IMR-90 (cell line): ENCODE measurements at regions not wholly inside any gene's neighbourhood (a gene's known extent, or its start where the extent isn't known, plus 50 kb on each side); places are given as distances from the start of the nearest gene placed in this dataset.

Experiments used
- ATAC-seq: fragments of 200-7000 bp; cut with Tn5 transposase; 2 replicates; pipeline ENCODE4 v1.9.1; 2020; ENCODE audit warnings: low read depth, mild to moderate bottlenecking, moderate library complexity
- BruUV-seq: library from RNA; stranded (reverse); fragments of 400-500 nt; replicated peaks from 2 replicates; lab custom pipeline; 2021; lab: Mats Ljungman, UMichigan
- CTCF ChIA-PET: fragments of 300-600 bp; formaldehyde crosslinking; extraction: SDS; loops from one replicate; lab custom pipeline; 2021; ENCODE audit warnings: antibody characterized with exemption; lab: Yijun Ruan, JAX
- POLR2A ChIA-PET: fragments of 300-600 bp; sonication (Branson Sonifier 250); formaldehyde crosslinking; loops from one replicate; lab custom pipeline; 2022; ENCODE audit warnings: antibody characterized with exemption; ENCODE audit not compliant: unreplicated experiment; lab: Charles Lee
- DNase-seq: peaks from one replicate; pipeline ENCODE4 v3.0.0; 2013
- H2AFZ ChIP-seq: replicated peaks from 2 replicates; pipeline ENCODE3; 2013; ENCODE audit warnings: low read length, mild to moderate bottlenecking; ENCODE audit not compliant: poor library complexity
- H2AK5ac ChIP-seq: 2 replicates; pipeline ENCODE4 v1.6.1; 2013; ENCODE audit warnings: low read depth, low read length, inconsistent platforms
- H2AK9ac ChIP-seq: replicated peaks from 2 replicates; pipeline ENCODE3; 2013; ENCODE audit warnings: mild to moderate bottlenecking, low read depth, low read length, moderate library complexity; ENCODE audit not compliant: poor library complexity
- H2BK120ac ChIP-seq: 2 replicates; pipeline ENCODE4 v1.6.1; 2013; ENCODE audit warnings: low read depth, low read length, inconsistent platforms
- H2BK15ac ChIP-seq: 3 replicates; pipeline ENCODE4 v1.6.1; 2013; ENCODE audit warnings: low read depth, low read length, inconsistent platforms
- H2BK20ac ChIP-seq: 2 replicates; pipeline ENCODE4 v1.6.1; 2013; ENCODE audit warnings: low read depth, mild to moderate bottlenecking, inconsistent platforms, low read length, moderate library complexity
- H2BK5ac ChIP-seq: 2 replicates; pipeline ENCODE4 v1.6.1; 2013; ENCODE audit warnings: mild to moderate bottlenecking, low read depth, low read length, inconsistent platforms; ENCODE audit not compliant: poor library complexity, severe bottlenecking
- H3K14ac ChIP-seq: replicated peaks from 2 replicates; pipeline ENCODE4 v1.6.1; 2013; ENCODE audit warnings: low read depth, low read length, inconsistent platforms
- H3K18ac ChIP-seq: 2 replicates; pipeline ENCODE4 v1.6.1; 2013; ENCODE audit warnings: low read depth, low read length, control low read depth
- H3K23ac ChIP-seq: 2 replicates; pipeline ENCODE4 v1.6.1; 2013; ENCODE audit warnings: low read depth, low read length, inconsistent platforms
- H3K27ac ChIP-seq: 2 replicates; pipeline ENCODE4 v1.5.1; 2013; ENCODE audit warnings: mild to moderate bottlenecking, control low read depth, low read length; ENCODE audit not compliant: insufficient read depth
- H3K27me3 ChIP-seq: 2 replicates; pipeline ENCODE4 v1.6.1; 2013; ENCODE audit warnings: low read length; ENCODE audit not compliant: control insufficient read depth, insufficient read depth
- H3K36me3 ChIP-seq: 2 replicates; pipeline ENCODE4 v1.6.1; 2013; ENCODE audit warnings: low read length, mixed read lengths; ENCODE audit not compliant: control insufficient read depth, insufficient read depth
- H3K4ac ChIP-seq: 2 replicates; pipeline ENCODE4 v1.6.1; 2013; ENCODE audit warnings: low read depth, low read length, inconsistent platforms
- H3K4me1 ChIP-seq: 2 replicates; pipeline ENCODE4 v1.6.1; 2013; ENCODE audit warnings: low read length, mixed read lengths; ENCODE audit not compliant: control insufficient read depth, insufficient read depth
- H3K4me2 ChIP-seq: 2 replicates; pipeline ENCODE4 v1.6.1; 2013; ENCODE audit warnings: low read depth, mild to moderate bottlenecking, control low read depth, low read length, moderate library complexity
- H3K4me3 ChIP-seq: 2 replicates; pipeline ENCODE4 v1.5.1; 2013; ENCODE audit warnings: low read depth, mild to moderate bottlenecking, control low read depth, low read length, moderate library complexity; ENCODE audit not compliant: insufficient read depth
- H3K56ac ChIP-seq: 2 replicates; pipeline ENCODE4 v1.6.1; 2013; ENCODE audit warnings: low read length, inconsistent platforms; ENCODE audit not compliant: insufficient read depth; ENCODE audit errors: extremely low read depth
- H3K79me1 ChIP-seq, 2 experiments: 2 replicates each; pipeline ENCODE4 v1.6.1; 2013; ENCODE audit warnings: low read length in 2 of 2, inconsistent platforms in 1 of 2, low read depth in 1 of 2
- H3K9ac ChIP-seq: 2 replicates; pipeline ENCODE4 v1.6.1; 2013; ENCODE audit warnings: low read depth, low read length, control low read depth
- H3K9me1 ChIP-seq: 2 replicates; pipeline ENCODE4 v1.6.1; 2013; ENCODE audit warnings: low read length, inconsistent platforms; ENCODE audit not compliant: insufficient read depth
- H3K9me3 ChIP-seq: 2 replicates; pipeline ENCODE4 v1.6.1; 2013; ENCODE audit warnings: low read length; ENCODE audit not compliant: control insufficient read depth, insufficient read depth
- H4K20me1 ChIP-seq: 2 replicates; pipeline ENCODE4 v1.6.1; 2013; ENCODE audit warnings: low read length, inconsistent platforms; ENCODE audit not compliant: insufficient read depth
- H4K5ac ChIP-seq: 2 replicates; pipeline ENCODE4 v1.6.1; 2013; ENCODE audit warnings: mild to moderate bottlenecking, low read depth, low read length, control low read depth
- H4K8ac ChIP-seq, 2 experiments: 2 replicates each; pipeline ENCODE4 v1.6.1; 2013; ENCODE audit warnings: low read depth in 2 of 2, low read length in 2 of 2, control low read depth in 1 of 2, inconsistent platforms in 1 of 2
- H4K91ac ChIP-seq: 2 replicates; pipeline ENCODE4 v1.6.1; 2013; ENCODE audit warnings: low read depth, low read length, inconsistent platforms; ENCODE audit not compliant: insufficient read depth
- BHLHE40 ChIP-seq: fragments of 150-350 bp; IDR thresholded peaks from 2 replicates; pipeline ENCODE4 v1.6.1; 2016; ENCODE audit warnings: mild to moderate bottlenecking, low read depth, low read length
- CEBPB ChIP-seq: IDR thresholded peaks from 2 replicates; pipeline ENCODE4 v1.6.1; 2012; ENCODE audit warnings: low read depth, low read length, improper control_type of control experiment
- CHD1 ChIP-seq: IDR thresholded peaks from 2 replicates; pipeline ENCODE4 v1.6.1; 2012; ENCODE audit warnings: low read depth, low read length, improper control_type of control experiment
- CTCF ChIP-seq: conservative IDR thresholded peaks from 2 replicates; pipeline ENCODE4 v1.5.1; 2012; ENCODE audit warnings: mild to moderate bottlenecking, low read depth, low read length, improper control_type of control experiment
- ELK1 ChIP-seq: fragments of 150-350 bp; IDR thresholded peaks from 2 replicates; pipeline ENCODE4 v1.6.1; 2016; ENCODE audit warnings: low read depth, mild to moderate bottlenecking, low read length, moderate library complexity, borderline replicate concordance
- FOS ChIP-seq: fragments of 150-350 bp; IDR thresholded peaks from 2 replicates; pipeline ENCODE4 v1.6.1; 2016; ENCODE audit warnings: low read depth, low read length
- MAFK ChIP-seq: IDR thresholded peaks from 2 replicates; pipeline ENCODE4 v1.6.1; 2012; ENCODE audit warnings: low read depth, low read length, improper control_type of control experiment
- MAZ ChIP-seq: IDR thresholded peaks from 2 replicates; pipeline ENCODE4 v1.6.1; 2012; ENCODE audit warnings: low read depth, mild to moderate bottlenecking, low read length, improper control_type of control experiment, moderate library complexity, borderline replicate concordance
- MXI1 ChIP-seq: IDR thresholded peaks from 2 replicates; pipeline ENCODE4 v1.6.1; 2012; ENCODE audit warnings: low read depth, mild to moderate bottlenecking, low read length, moderate library complexity, borderline replicate concordance
- NFE2L2 ChIP-seq: fragments of 150-350 bp; IDR thresholded peaks from 2 replicates; pipeline ENCODE4 v1.6.1; 2016; ENCODE audit warnings: low read depth, mild to moderate bottlenecking, low read length
- POLR2A ChIP-seq: IDR thresholded peaks from 2 replicates; pipeline ENCODE4 v1.6.1; 2012; ENCODE audit warnings: mild to moderate bottlenecking, low read depth, low read length
- RAD21 ChIP-seq: IDR thresholded peaks from 2 replicates; pipeline ENCODE4 v1.6.1; 2012; ENCODE audit warnings: low read length, improper control_type of control experiment
- RCOR1 ChIP-seq: IDR thresholded peaks from 2 replicates; pipeline ENCODE4 v1.6.1; 2012; ENCODE audit warnings: mild to moderate bottlenecking, low read length, improper control_type of control experiment; ENCODE audit not compliant: insufficient replicate concordance
- RFX5 ChIP-seq: IDR thresholded peaks from 2 replicates; pipeline ENCODE4 v1.8.0; 2012; ENCODE audit warnings: low read depth, mild to moderate bottlenecking, low read length, moderate library complexity
- SMC3 ChIP-seq: fragments of 150-350 bp; IDR thresholded peaks from 2 replicates; pipeline ENCODE4 v1.6.1; 2016; ENCODE audit warnings: low read depth, mild to moderate bottlenecking, antibody characterized with exemption, low read length, moderate library complexity
- WGBS, 2 experiments: methylation state at CpG; one replicate each; pipeline versions ENCODE4 v1.1.5 to v1.1.7; 2013; ENCODE audit warnings: missing lambda C conversion rate in 2 of 2; ENCODE audit not compliant: insufficient read length in 1 of 2; ENCODE audit errors: extremely low coverage in 2 of 2; 5-methylcytosine and 5-hydroxymethylcytosine counted together
- dilution Hi-C: fragments of 300-500 bp; cut with HindIII; formaldehyde crosslinking; loops from one replicate; pipeline ENCODE4 v1.14.3; 2018; ENCODE audit warnings: low sequenced_read_pairs; ENCODE audit not compliant: unreplicated experiment
- in situ Hi-C: fragments of 300-500 bp; cut with MboI; formaldehyde crosslinking; loops from 3 replicates; pipeline ENCODE4 v1.14.3; 2019; ENCODE audit warnings: low sequenced_read_pairs, inconsistent platforms, mixed read lengths
- intact Hi-C: fragments of 100-400 bp; cut with micrococcal nuclease; formaldehyde crosslinking; loops from 2 replicates; pipeline ENCODE4 v1.10.0; 2022
- TF ChIP-seq, protein P1 (sequence below): fragments of 150-350 bp; IDR thresholded peaks from 2 replicates; pipeline ENCODE4 v1.6.1; 2017; ENCODE audit warnings: mild to moderate bottlenecking, antibody characterized with exemption, low read length, low read depth

DNA sequence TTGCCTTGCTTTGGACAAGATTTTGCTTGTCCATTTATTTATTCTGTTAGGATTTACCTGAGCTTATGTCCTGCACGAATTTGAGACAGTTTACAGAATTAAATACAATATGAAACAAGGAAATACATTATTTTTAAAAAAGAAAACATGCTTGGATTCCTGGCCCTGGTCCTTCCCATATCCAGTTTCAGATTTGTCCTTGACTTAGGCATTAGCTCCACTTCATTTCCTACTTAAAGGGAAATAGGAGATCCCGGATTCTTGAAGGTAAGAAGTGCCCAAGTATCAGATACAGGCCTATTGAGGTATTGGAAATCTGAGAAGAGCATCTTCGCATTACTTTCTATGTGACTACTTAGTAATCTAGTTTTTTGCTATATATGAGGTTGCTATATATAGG lies 672.0 kb downstream of the SI start:
- H2BK15ac ChIP-seq: no peak overlapping the region
- H3K4me2 ChIP-seq: no peak overlapping the region
- ATAC-seq (no peak), DNase-seq (no peak)
- no peaks in the 10 kb centered on the region for H3K36me3 ChIP-seq
- H2AK5ac ChIP-seq: no peak overlapping the region
- H4K20me1 ChIP-seq: no peaks in the 10 kb centered on the region
- BruUV-seq: no TSS peak
- dilution Hi-C loops: no loop called here
- TF ChIP-seq CTCF (no peak), SMC3 (no peak), MAZ (no peak), NFE2L2 (no peak), BHLHE40 (no peak), ELK1 (no peak), RFX5 (no peak), CHD1 (no peak), MXI1 (no peak), FOS (no peak), RAD21 (no peak), RCOR1 (no peak), MAFK (no peak), POLR2A (no peak), CEBPB (no peak)
- TF ChIP-seq, protein P1, sequence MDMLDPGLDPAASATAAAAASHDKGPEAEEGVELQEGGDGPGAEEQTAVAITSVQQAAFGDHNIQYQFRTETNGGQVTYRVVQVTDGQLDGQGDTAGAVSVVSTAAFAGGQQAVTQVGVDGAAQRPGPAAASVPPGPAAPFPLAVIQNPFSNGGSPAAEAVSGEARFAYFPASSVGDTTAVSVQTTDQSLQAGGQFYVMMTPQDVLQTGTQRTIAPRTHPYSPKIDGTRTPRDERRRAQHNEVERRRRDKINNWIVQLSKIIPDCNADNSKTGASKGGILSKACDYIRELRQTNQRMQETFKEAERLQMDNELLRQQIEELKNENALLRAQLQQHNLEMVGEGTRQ: no peak
- H4K8ac ChIP-seq: no peak overlapping the region
- WGBS, 2 experiments: no CpG with 5 or more reads among the region's 3 CpGs
- no peak overlapping the region for H3K9ac ChIP-seq
- no peak overlapping the region for H4K5ac ChIP-seq
- H3K27ac ChIP-seq: no peak overlapping the region
- H2AK9ac ChIP-seq: no peak overlapping the region
- H2BK120ac ChIP-seq: no peak overlapping the region
- no peak overlapping the region for H3K18ac ChIP-seq
- H3K9me1 ChIP-seq: no peaks in the 10 kb centered on the region
- no peak overlapping the region for H3K14ac ChIP-seq
- no peak overlapping the region for H2AFZ ChIP-seq
- H3K9me3 ChIP-seq: peaks cover 8% of the 10 kb centered on the region; the same call in 1 of the 2 replicates
- no peak overlapping the region for H3K23ac ChIP-seq
- no peak overlapping the region for H4K91ac ChIP-seq
- H3K27me3 ChIP-seq: no peaks in the 10 kb centered on the region
- no peak overlapping the region for H2BK20ac ChIP-seq
- H3K56ac ChIP-seq: no peak overlapping the region
- ChIA-PET CTCF (no interaction called here), POLR2A (no interaction called here)
- H2BK5ac ChIP-seq: no peak overlapping the region
- in situ Hi-C loops: no loop called here
- H3K79me1 ChIP-seq: no peaks in the 10 kb centered on the region
- H3K4me3 ChIP-seq: no peak overlapping the region
- intact Hi-C loops: no loop called here
- no peaks in the 10 kb centered on the region for H3K4me1 ChIP-seq
- no peak overlapping the region for H3K4ac ChIP-seq
